ENCODE measurements at regions not wholly inside any gene's neighbourhood (a gene's known extent, or its start where the extent isn't known, plus 50 kb on each side); places are given as distances from the start of the nearest gene placed in this dataset.

- no peak for DNase-seq
These were observed 1089.4 kb upstream of the C9orf72 start for GRCh38 chr9:28662675-28663074.

GRCh38 chr9:28668158-28668557, 1094.9 kb upstream of the C9orf72 start:
- no peak for DNase-seq

GRCh38 chr9:28671000-28671399, 1097.7 kb upstream of the C9orf72 start:
- DNase-seq: no peak

GRCh38 chr9:28678097-28678496, 1104.8 kb upstream of the C9orf72 start:
- DNase-seq: no peak

- no peak for DNase-seq
These were observed 1114.9 kb upstream of the C9orf72 start for GRCh38 chr9:28688172-28688571.

GRCh38 chr9:28692012-28692411, 1118.7 kb upstream of the C9orf72 start:
- no peak for DNase-seq

GRCh38 chr9:28696960-28697359, 1123.7 kb upstream of the C9orf72 start:
- no peak for DNase-seq

- DNase-seq: no peak
These were observed 1126.4 kb upstream of the C9orf72 start for GRCh38 chr9:28699632-28700031.

- no peak for DNase-seq
These were observed 1134.3 kb upstream of the C9orf72 start for GRCh38 chr9:28707616-28708015.

- DNase-seq: no peak
These were observed 1140.9 kb upstream of the C9orf72 start for GRCh38 chr9:28714188-28714587.

GRCh38 chr9:28718226-28718625, 1144.9 kb upstream of the C9orf72 start:
- no peak for DNase-seq

GRCh38 chr9:28720746-28721145, 1147.5 kb upstream of the C9orf72 start:
- DNase-seq: no peak

GRCh38 chr9:28730111-28730510, 1156.8 kb upstream of the C9orf72 start:
- DNase-seq: no peak

- no peak for DNase-seq
These were observed 1162.6 kb upstream of the C9orf72 start for GRCh38 chr9:28735738-28736342.

- no peak for DNase-seq
These were observed 1168.2 kb upstream of the C9orf72 start for GRCh38 chr9:28741459-28741858.

- DNase-seq: no peak
These were observed 1174.2 kb upstream of the C9orf72 start for GRCh38 chr9:28747351-28747985.

- no peak for DNase-seq
These were observed 1176.9 kb upstream of the C9orf72 start for GRCh38 chr9:28750136-28750535.

- DNase-seq: no peak
These were observed 1185.1 kb upstream of the C9orf72 start for GRCh38 chr9:28758341-28758740.

- DNase-seq: no peak
These were observed 1185.7 kb upstream of the C9orf72 start for GRCh38 chr9:28758971-28759370.

GRCh38 chr9:28762167-28762566, 1188.9 kb upstream of the C9orf72 start:
- no peak for DNase-seq

- DNase-seq: no peak
These were observed 1191.3 kb upstream of the C9orf72 start for GRCh38 chr9:28764532-28764931.

GRCh38 chr9:28770226-28770625, 1196.9 kb upstream of the C9orf72 start:
- DNase-seq: no peak

- no peak for DNase-seq
These were observed 1197.5 kb upstream of the C9orf72 start for GRCh38 chr9:28770827-28771226.

GRCh38 chr9:28774433-28775235, 1201.4 kb upstream of the C9orf72 start:
- no peak for DNase-seq

All from NCI-H2107 (cell line).